ENCODE measurements at regions not wholly inside any gene's neighbourhood (a gene's known extent, or its start where the extent isn't known, plus 50 kb on each side); places are given as distances from the start of the nearest gene placed in this dataset.

- TF ChIP-seq HSF4 (CRISPR knock-in tag; IDR thresholded peaks at IDR 0.05; ENCODE audit: borderline replicate concordance) (no peak), ZNF766 (CRISPR knock-in tag; conservative IDR thresholded peaks at IDR 0.05) (no peak), DEAF1 (CRISPR knock-in tag; IDR thresholded peaks at IDR 0.05) (no peak), RFX5 (IDR thresholded peaks at IDR 0.05; ENCODE audit: low read depth, low read length) (no peak), SMARCA4 (IDR thresholded peaks at IDR 0.05) (no peak), NR4A1 (CRISPR knock-in tag; IDR thresholded peaks at IDR 0.05) (no peak), NR4A1 (tag; IDR thresholded peaks at IDR 0.05) (no peak), SIX5 (IDR thresholded peaks at IDR 0.05; ENCODE audit: borderline replicate concordance in 1 of 2, insufficient read depth in 1 of 2, low read depth in 1 of 2, low read length in 2 of 2) (no peak), POLR3G (IDR thresholded peaks at IDR 0.05; ENCODE audit: extremely low read depth, insufficient read length, insufficient replicate concordance) (no peak)
- TF ChIP-seq, protein P1, sequence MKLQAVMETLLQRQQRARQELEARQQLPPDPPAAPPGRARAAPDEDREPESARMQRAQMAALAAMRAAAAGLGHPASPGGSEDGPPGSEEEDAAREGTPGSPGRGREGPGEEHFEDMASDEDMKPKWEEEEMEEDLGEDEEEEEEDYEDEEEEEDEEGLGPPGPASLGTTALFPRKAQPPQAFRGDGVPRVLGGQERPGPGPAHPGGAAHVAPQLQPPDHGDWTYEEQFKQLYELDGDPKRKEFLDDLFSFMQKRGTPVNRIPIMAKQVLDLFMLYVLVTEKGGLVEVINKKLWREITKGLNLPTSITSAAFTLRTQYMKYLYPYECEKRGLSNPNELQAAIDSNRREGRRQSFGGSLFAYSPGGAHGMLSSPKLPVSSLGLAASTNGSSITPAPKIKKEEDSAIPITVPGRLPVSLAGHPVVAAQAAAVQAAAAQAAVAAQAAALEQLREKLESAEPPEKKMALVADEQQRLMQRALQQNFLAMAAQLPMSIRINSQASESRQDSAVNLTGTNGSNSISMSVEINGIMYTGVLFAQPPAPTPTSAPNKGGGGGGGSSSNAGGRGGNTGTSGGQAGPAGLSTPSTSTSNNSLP (IDR thresholded peaks at IDR 0.05; ENCODE audit: borderline replicate concordance, low read depth, low read length): no peak
- TF ChIP-seq, protein P2, sequence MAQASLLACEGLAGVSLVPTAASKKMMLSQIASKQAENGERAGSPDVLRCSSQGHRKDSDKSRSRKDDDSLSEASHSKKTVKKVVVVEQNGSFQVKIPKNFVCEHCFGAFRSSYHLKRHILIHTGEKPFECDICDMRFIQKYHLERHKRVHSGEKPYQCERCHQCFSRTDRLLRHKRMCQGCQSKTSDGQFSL (CRISPR knock-in tag; IDR thresholded peaks at IDR 0.05): no peak
- TF ChIP-seq, protein P2 (tag; IDR thresholded peaks at IDR 0.05): no peak
Observed at GRCh38 chr16:60091529-60091928, 1357.4 kb upstream of the GOT2 start (continued).
